A673 (cell line): ENCODE measurements at regions not wholly inside any gene's neighbourhood (a gene's known extent, or its start where the extent isn't known, plus 50 kb on each side); places are given as distances from the start of the nearest gene placed in this dataset.
"Not testable (repeated sequence)": the region's sequence is repeated elsewhere in the genome, so short reads cannot be mapped to it uniquely, and the experiment has no call there.

Experiments used
- CTCF ChIP-seq: fragments of 300-800, 200-600 bp; sonication (generic); conservative IDR thresholded peaks from 2 replicates; pipeline ENCODE4 v1.5.1; 2017; ENCODE audit warnings: low read depth, mild to moderate bottlenecking, antibody characterized with exemption, low read length, moderate library complexity, mixed read lengths
- EZH2 ChIP-seq: fragments of 200-600 bp; sonication (generic); IDR thresholded peaks from 2 replicates; pipeline ENCODE4 v1.6.1; 2017; ENCODE audit warnings: borderline replicate concordance, low read depth, mild to moderate bottlenecking, mixed read lengths, antibody characterized with exemption, low read length; ENCODE audit not compliant: poor library complexity, severe bottlenecking

- TF ChIP-seq CTCF, EZH2: not testable (repeated sequence)
These were observed 455.9 kb upstream of the NR3C2 start for GRCh38 chr4:148898139-148898538.
